PC-3 (cell line): ENCODE measurements at regions not wholly inside any gene's neighbourhood (a gene's known extent, or its start where the extent isn't known, plus 50 kb on each side); places are given as distances from the start of the nearest gene placed in this dataset.

Experiments
- ATAC-seq: fragments of 200-7000 bp; cut with Tn5 transposase; 2 replicates; pipeline ENCODE4 v1.9.1; 2020; ENCODE audit warnings: mild to moderate bottlenecking, moderate library complexity
- BruUV-seq: library from RNA; stranded (reverse); fragments of 400-500 nt; replicated peaks from 2 replicates; lab custom pipeline; 2021; lab: Mats Ljungman, UMichigan
- CTCF ChIA-PET: fragments of 300-600 bp; sonication (Branson Sonifier 250); formaldehyde crosslinking; loops from one replicate; lab custom pipeline; 2022; ENCODE audit warnings: antibody characterized with exemption; lab: Charles Lee
- POLR2A ChIA-PET: fragments of 300-600 bp; sonication (Branson Sonifier 250); formaldehyde crosslinking; loops from one replicate; lab custom pipeline; 2022; ENCODE audit warnings: antibody characterized with exemption; ENCODE audit not compliant: unreplicated experiment; lab: Charles Lee
- DNase-seq: peaks from one replicate; pipeline ENCODE4 v3.0.0-alpha.2; 2015
- H2AFZ ChIP-seq: fragments of 300-600 bp; sonication (generic); 2 replicates; pipeline ENCODE4 v1.6.0; 2016; ENCODE audit warnings: antibody characterized with exemption, low read length
- H3F3A ChIP-seq: fragments of 300-600 bp; sonication (generic); one replicate; pipeline ENCODE4 v1.6.0; 2017; ENCODE audit warnings: antibody characterized with exemption, low read length, control low read depth, mild to moderate bottlenecking; ENCODE audit not compliant: unreplicated experiment
- H3K27ac ChIP-seq: fragments of 300-600 bp; sonication (generic); 2 replicates; pipeline ENCODE4 v1.5.1; 2016; ENCODE audit warnings: mild to moderate bottlenecking, low read length
- H3K27me3 ChIP-seq: fragments of 300-600 bp; sonication (generic); 2 replicates; pipeline ENCODE4 v1.6.1; 2016; ENCODE audit warnings: low read length, mixed read lengths
- H3K36me3 ChIP-seq: fragments of 300-600 bp; sonication (generic); 2 replicates; pipeline ENCODE4 v1.6.1; 2016; ENCODE audit warnings: low read depth, mixed run types, low read length, mixed read lengths
- H3K4me1 ChIP-seq: fragments of 300-600 bp; sonication (generic); 2 replicates; pipeline ENCODE4 v1.5.1; 2016; ENCODE audit warnings: low read length; ENCODE audit not compliant: insufficient read depth
- H3K4me2 ChIP-seq: fragments of 300-600 bp; sonication (generic); 2 replicates; pipeline ENCODE4 v1.6.0; 2016; ENCODE audit warnings: low read length
- H3K4me3 ChIP-seq: fragments of 300-600 bp; sonication (generic); 2 replicates; pipeline ENCODE4 v1.5.1; 2016; ENCODE audit warnings: mild to moderate bottlenecking, low read length, mixed read lengths
- H3K79me2 ChIP-seq: fragments of 300-600 bp; sonication (generic); 2 replicates; pipeline ENCODE4 v1.6.1; 2017; ENCODE audit warnings: low read length, mixed read lengths
- H3K9ac ChIP-seq: fragments of 300-600 bp; sonication (generic); 2 replicates; pipeline ENCODE4 v1.6.0; 2016; ENCODE audit warnings: mild to moderate bottlenecking, low read length
- H3K9me2 ChIP-seq: fragments of 300-600 bp; sonication (generic); replicated peaks from 2 replicates; pipeline ENCODE4 v1.6.1; 2016; ENCODE audit warnings: mixed run types, low read length, mixed read lengths
- H3K9me3 ChIP-seq: fragments of 300-600 bp; sonication (generic); 2 replicates; pipeline ENCODE4 v1.6.1; 2016; ENCODE audit warnings: low read length, mixed read lengths
- H4K20me1 ChIP-seq: fragments of 300-600 bp; sonication (generic); 2 replicates; pipeline ENCODE4 v1.6.1; 2016; ENCODE audit warnings: low read length, mixed read lengths
- CTCF ChIP-seq: fragments of 300-600 bp; sonication (generic); conservative IDR thresholded peaks from 2 replicates; pipeline ENCODE4 v1.5.1; 2017; ENCODE audit warnings: antibody characterized with exemption, low read depth, mild to moderate bottlenecking, low read length
- EZH2 ChIP-seq: fragments of 300-600 bp; sonication (generic); IDR thresholded peaks from one replicate; pipeline ENCODE4 v1.6.1; 2017; ENCODE audit warnings: antibody characterized with exemption, mild to moderate bottlenecking, low read length; ENCODE audit not compliant: unreplicated experiment
- EZH2phosphoT487 ChIP-seq: fragments of 300-600 bp; sonication (generic); IDR thresholded peaks from 2 replicates; pipeline ENCODE4 v1.6.1; 2018; ENCODE audit warnings: mild to moderate bottlenecking, antibody characterized with exemption, low read length, borderline replicate concordance
- intact Hi-C: fragments of 100-400 bp; cut with micrococcal nuclease; formaldehyde crosslinking; loops from 2 replicates; pipeline ENCODE4 v1.9.0; 2023

GRCh38 chr6:105929626-105930025 is 156.5 kb upstream of the PRDM1 start:
- TF ChIP-seq EZH2phosphoT487 = no peak
- no TSS peak for BruUV-seq

GRCh38 chr6:105926318-105926717 is 159.8 kb upstream of the PRDM1 start:
- Histone ChIP-seq H4K20me1 (no peaks in the 10 kb centered on the region), H3K9me2 (no peaks in the 10 kb centered on the region), H3K27ac (no peak overlapping the region), H3K4me2 (no peak overlapping the region), H2AFZ (no peak overlapping the region), H3K4me3 (no peak overlapping the region), H3K9ac (no peak overlapping the region), H3K9me3 (no peaks in the 10 kb centered on the region), H3K79me2 (no peaks in the 10 kb centered on the region), H3F3A (no peaks in the 10 kb centered on the region), H3K36me3 (no peaks in the 10 kb centered on the region), H3K4me1 (no peaks in the 10 kb centered on the region), H3K27me3 (no peaks in the 10 kb centered on the region)
- TF ChIP-seq EZH2phosphoT487 = no peak
- no peak for TF ChIP-seq EZH2
- TF ChIP-seq CTCF = no peak
- POLR2A ChIA-PET = no interaction called here
- intact Hi-C loops = no loop called here
- no peak for ATAC-seq
- BruUV-seq = no TSS peak
- DNase-seq = no peak
- CTCF ChIA-PET = no interaction called here

More at GRCh38 chr6:105929626-105930025, 156.5 kb upstream of the PRDM1 start:
- Histone ChIP-seq H2AFZ (no peak overlapping the region), H4K20me1 (no peaks in the 10 kb centered on the region), H3K27me3 (no peaks in the 10 kb centered on the region), H3K9me2 (no peaks in the 10 kb centered on the region), H3K4me3 (no peak overlapping the region), H3K79me2 (no peaks in the 10 kb centered on the region), H3K4me2 (no peak overlapping the region), H3K9me3 (no peaks in the 10 kb centered on the region), H3K9ac (no peak overlapping the region), H3K4me1 (no peaks in the 10 kb centered on the region), H3F3A (no peaks in the 10 kb centered on the region), H3K27ac (no peak overlapping the region), H3K36me3 (no peaks in the 10 kb centered on the region)
- ChIA-PET CTCF (no interaction called here), POLR2A (no interaction called here)
- intact Hi-C loops = no loop called here
- ATAC-seq = no peak
- DNase-seq = no peak

- no peaks in the 10 kb centered on the region for H3K79me2 ChIP-seq
- POLR2A ChIA-PET = no interaction called here
- no peaks in the 10 kb centered on the region for H3K4me1 ChIP-seq
- no peak overlapping the region for H3K4me3 ChIP-seq
- no peak overlapping the region for H2AFZ ChIP-seq
- no peak overlapping the region for H3K27ac ChIP-seq
- no peaks in the 10 kb centered on the region for H3K9me2 ChIP-seq
- H4K20me1 ChIP-seq = no peaks in the 10 kb centered on the region
- no peak for ATAC-seq
- H3K9ac ChIP-seq = no peak overlapping the region
- no TSS peak for BruUV-seq
- H3F3A ChIP-seq = no peaks in the 10 kb centered on the region
- TF ChIP-seq CTCF (no peak), EZH2phosphoT487 (no peak), EZH2 (no peak)
- intact Hi-C loops = no loop called here
- H3K4me2 ChIP-seq = no peak overlapping the region
- no peaks in the 10 kb centered on the region for H3K9me3 ChIP-seq
- H3K27me3 ChIP-seq = no peaks in the 10 kb centered on the region
- no peaks in the 10 kb centered on the region for H3K36me3 ChIP-seq
- no peak for DNase-seq
- CTCF ChIA-PET = no interaction called here
These were observed 160.4 kb upstream of the PRDM1 start for GRCh38 chr6:105925706-105926105.
